CD4-positive, alpha-beta T cell (primary cell): ENCODE measurements at regions not wholly inside any gene's neighbourhood (a gene's known extent, or its start where the extent isn't known, plus 50 kb on each side); places are given as distances from the start of the nearest gene placed in this dataset.

Experiments used
- ATAC-seq: fragments of 200-7000 bp; cut with Tn5 transposase; one replicate; pipeline ENCODE4 v1.10.0; 2022; ENCODE audit warnings: mild to moderate bottlenecking; ENCODE audit not compliant: poor library complexity
- CTCF ChIA-PET: fragments of 350-600 bp; sonication (Branson Sonifier 250); formaldehyde crosslinking; loops from one replicate; lab custom pipeline; 2021; ENCODE audit warnings: antibody characterized with exemption, inconsistent platforms; lab: Charles Lee
- POLR2A ChIA-PET: fragments of 350-600 bp; sonication (Branson Sonifier 250); formaldehyde crosslinking; loops from one replicate; lab custom pipeline; 2021; ENCODE audit warnings: antibody characterized with exemption, inconsistent platforms; lab: Charles Lee
- DNase-seq, 14 experiments: peaks; one replicate each; pipeline ENCODE4 v3.0.0-alpha.2; 2013 to 2020; ENCODE audit warnings: mixed read lengths in 2 of 14
- H3K27ac ChIP-seq, 2 donors: one replicate each; pipeline versions ENCODE4 v1.5.1 to v1.7.0; 2013; ENCODE audit warnings: low read length in 2 of 2, low read depth in 1 of 2, mild to moderate bottlenecking in 1 of 2
- H3K27me3 ChIP-seq, 2 experiments: 1 replicate in 1 of 2; 2 replicates in 1 of 2; pipeline versions ENCODE4 v1.6.1 to v1.7.0; 2013; ENCODE audit warnings: low read length in 2 of 2, control low read depth in 1 of 2, mild to moderate bottlenecking in 1 of 2, moderate library complexity in 1 of 2; ENCODE audit not compliant: insufficient read depth in 2 of 2, control insufficient read depth in 1 of 2
- H3K36me3 ChIP-seq: one replicate; pipeline ENCODE4 v1.6.1; 2013; ENCODE audit warnings: low read length, control low read depth; ENCODE audit not compliant: insufficient read depth
- H3K4me1 ChIP-seq: one replicate; pipeline ENCODE4 v1.6.1; 2013; ENCODE audit warnings: low read length, control low read depth; ENCODE audit not compliant: insufficient read depth
- H3K4me3 ChIP-seq: one replicate; pipeline ENCODE4 v1.5.1; 2013; ENCODE audit warnings: mild to moderate bottlenecking, low read length, moderate library complexity
- H3K9me3 ChIP-seq, 2 experiments: 1 replicate in 1 of 2; 2 replicates in 1 of 2; pipeline versions ENCODE4 v1.6.1 to v1.7.0; 2013; ENCODE audit warnings: low read length in 2 of 2, mild to moderate bottlenecking in 2 of 2, control low read depth in 1 of 2, moderate library complexity in 1 of 2; ENCODE audit not compliant: control insufficient read depth in 1 of 2, insufficient read depth in 1 of 2
- H3K27ac Mint-ChIP-seq: one replicate; pipeline ENCODE4 v1.8.0; 2020; ENCODE audit warnings: mixed read lengths
- H3K27me3 Mint-ChIP-seq: one replicate; pipeline ENCODE4 v1.8.0; 2021; ENCODE audit warnings: mixed read lengths
- H3K36me3 Mint-ChIP-seq: one replicate; pipeline ENCODE4 v1.8.0; 2021; ENCODE audit warnings: low read depth, mixed read lengths
- H3K4me1 Mint-ChIP-seq: one replicate; pipeline ENCODE4 v1.8.0; 2021; ENCODE audit warnings: low read depth, mixed read lengths
- H3K4me3 Mint-ChIP-seq: one replicate; pipeline ENCODE4 v1.8.0; 2020; ENCODE audit warnings: mild to moderate bottlenecking, mixed read lengths
- H3K9me3 Mint-ChIP-seq: one replicate; pipeline ENCODE4 v1.8.0; 2020; ENCODE audit warnings: mixed read lengths
- intact Hi-C, 2 experiments: fragments of 100-400 bp; cut with DNase I in 1 of 2; cut with micrococcal nuclease in 1 of 2; formaldehyde crosslinking; loops; one replicate each; pipeline versions ENCODE4 v1.15.1 to v1.9.0; 2023 to 2025; cut with DNase I, micrococcal nuclease
- TF ChIP-seq, protein P1 (sequence below): fragments of 200-600 bp; IDR thresholded peaks from one replicate; pipeline ENCODE4 v1.8.0; 2022; ENCODE audit warnings: antibody characterized with exemption, mild to moderate bottlenecking

- Histone ChIP-seq H3K4me1 (no peaks in the 10 kb centered on the region), H3K27ac (no peak overlapping the region), H3K27me3 (peaks cover 0 to 3% of the 10 kb centered on the region in 2 experiments), H3K4me3 (no peak overlapping the region), H3K36me3 (no peaks in the 10 kb centered on the region), H3K9me3 (peaks cover 0 to 9% of the 10 kb centered on the region in 2 experiments)
- Mint-ChIP-seq H3K4me1 (no peaks in the 10 kb centered on the region), H3K27ac (no peak overlapping the region), H3K36me3 (no peaks in the 10 kb centered on the region), H3K4me3 (no peak overlapping the region), H3K9me3 (no peaks in the 10 kb centered on the region), H3K27me3 (peaks cover 20% of the 10 kb centered on the region)
- ChIA-PET CTCF (no interaction called here), POLR2A (no interaction called here)
- intact Hi-C loops = no loop called here
- peak in 1 of 14 experiments; percentile 14 for DNase-seq
- TF ChIP-seq, protein P1, sequence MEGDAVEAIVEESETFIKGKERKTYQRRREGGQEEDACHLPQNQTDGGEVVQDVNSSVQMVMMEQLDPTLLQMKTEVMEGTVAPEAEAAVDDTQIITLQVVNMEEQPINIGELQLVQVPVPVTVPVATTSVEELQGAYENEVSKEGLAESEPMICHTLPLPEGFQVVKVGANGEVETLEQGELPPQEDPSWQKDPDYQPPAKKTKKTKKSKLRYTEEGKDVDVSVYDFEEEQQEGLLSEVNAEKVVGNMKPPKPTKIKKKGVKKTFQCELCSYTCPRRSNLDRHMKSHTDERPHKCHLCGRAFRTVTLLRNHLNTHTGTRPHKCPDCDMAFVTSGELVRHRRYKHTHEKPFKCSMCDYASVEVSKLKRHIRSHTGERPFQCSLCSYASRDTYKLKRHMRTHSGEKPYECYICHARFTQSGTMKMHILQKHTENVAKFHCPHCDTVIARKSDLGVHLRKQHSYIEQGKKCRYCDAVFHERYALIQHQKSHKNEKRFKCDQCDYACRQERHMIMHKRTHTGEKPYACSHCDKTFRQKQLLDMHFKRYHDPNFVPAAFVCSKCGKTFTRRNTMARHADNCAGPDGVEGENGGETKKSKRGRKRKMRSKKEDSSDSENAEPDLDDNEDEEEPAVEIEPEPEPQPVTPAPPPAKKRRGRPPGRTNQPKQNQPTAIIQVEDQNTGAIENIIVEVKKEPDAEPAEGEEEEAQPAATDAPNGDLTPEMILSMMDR = no peak
- no peak for ATAC-seq
Observed at GRCh38 chr22:48941033-48941902, 886.4 kb downstream of the BRD1 start.

DNA sequence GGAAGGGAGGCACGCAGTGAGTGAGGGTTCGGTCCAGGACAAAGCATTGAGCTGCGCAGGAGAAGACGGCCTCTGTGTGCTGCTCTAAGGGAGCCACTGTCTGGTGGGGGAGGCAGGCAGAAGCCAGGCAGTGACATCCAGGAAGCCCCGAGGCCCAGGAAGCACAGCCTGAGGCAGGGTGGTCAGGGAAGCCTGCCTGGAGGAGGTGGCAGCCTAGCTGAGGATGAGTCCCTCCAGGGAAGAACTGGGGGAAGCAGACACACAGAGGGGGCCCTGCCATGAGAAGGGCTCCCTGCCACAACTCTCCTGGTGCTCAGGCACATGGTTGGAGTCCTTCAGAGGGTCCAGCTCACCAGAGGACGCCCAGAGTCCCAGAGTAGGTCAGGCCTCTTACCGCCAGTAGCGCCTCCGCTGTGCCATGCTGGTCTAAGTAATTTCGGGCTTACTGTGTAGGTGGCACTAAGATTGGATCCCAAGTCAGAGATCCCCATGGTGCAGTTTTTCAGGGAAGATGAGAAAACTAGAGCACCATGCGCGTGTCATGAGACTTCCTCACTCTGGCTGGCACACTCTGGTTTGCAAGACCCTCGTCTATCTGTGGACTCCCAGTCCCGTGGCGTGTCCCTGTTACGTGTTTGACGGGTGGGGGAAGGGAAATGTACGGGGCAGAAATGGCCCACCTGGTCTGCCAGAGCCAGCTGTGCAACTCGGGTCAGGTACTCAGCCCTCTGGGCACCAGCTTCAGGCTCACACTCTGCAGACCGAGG is 887.2 kb downstream of the BRD1 start:
- intact Hi-C loops = no loop called here
- CTCF ChIA-PET = no interaction called here

More for the DNA sequence above, 887.2 kb downstream of the BRD1 start:
- H3K9me3 Mint-ChIP-seq = no peaks in the 10 kb centered on the region
- H3K4me3 Mint-ChIP-seq = no peak overlapping the region
- Histone ChIP-seq H3K4me1 (no peaks in the 10 kb centered on the region), H3K4me3 (no peak overlapping the region), H3K27me3 (peaks cover 0 to 3% of the 10 kb centered on the region in 2 experiments), H3K36me3 (no peaks in the 10 kb centered on the region), H3K27ac (no peak overlapping the region), H3K9me3 (peaks cover 0 to 9% of the 10 kb centered on the region in 2 experiments)
- H3K36me3 Mint-ChIP-seq = no peaks in the 10 kb centered on the region
- TF ChIP-seq, protein P1 = no peak
- no peak overlapping the region for H3K27ac Mint-ChIP-seq
- no peaks in the 10 kb centered on the region for H3K4me1 Mint-ChIP-seq
- no peak for ATAC-seq
- peak in 1 of 14 experiments; percentile 23 for DNase-seq
- POLR2A ChIA-PET = no interaction called here
- peaks cover 25% of the 10 kb centered on the region for H3K27me3 Mint-ChIP-seq
